Prostate gland (tissue), 2 donors: ENCODE measurements at regions not wholly inside any gene's neighbourhood (a gene's known extent, or its start where the extent isn't known, plus 50 kb on each side); places are given as distances from the start of the nearest gene placed in this dataset.

Experiments
- DNase-seq: peaks from one replicate; pipeline ENCODE4 v3.0.0-alpha.2; 2019; ENCODE audit warnings: low spot score
- H3K27ac ChIP-seq, 2 donors: fragments of 200-600 bp; sonication (generic); 2 replicates each; pipeline ENCODE4 v1.5.1; 2017 to 2019
- H3K27me3 ChIP-seq: fragments of 200-600 bp; sonication (generic); replicated peaks from 2 replicates; pipeline ENCODE4 v1.5.1; 2019; ENCODE audit not compliant: insufficient read depth
- H3K36me3 ChIP-seq, 2 donors: fragments of 200-600 bp; sonication (generic); 1 replicate in 1 of 2; 2 replicates in 1 of 2; pipeline versions ENCODE4 v1.5.1 to v1.8.1; 2017 to 2019
- H3K4me1 ChIP-seq: fragments of 200-600 bp; sonication (generic); replicated peaks from 2 replicates; pipeline ENCODE4 v1.5.1; 2019
- H3K4me3 ChIP-seq, 2 donors: fragments of 200-600 bp; sonication (generic); 2 replicates each; pipeline ENCODE4 v1.5.1; 2017 to 2019
- H3K9me3 ChIP-seq: fragments of 200-600 bp; sonication (generic); 2 replicates; pipeline ENCODE4 v1.5.1; 2017
- CTCF ChIP-seq, 4 experiments: fragments of 200-600 bp in 2 of 4; fragments of 450-650 bp in 2 of 4; sonication (generic) in 2 of 4; IDR thresholded peaks; 1 replicate in 3 of 4; 2 replicates in 1 of 4; pipeline ENCODE4 v1.5.1; 2016 to 2019; ENCODE audit warnings: antibody characterized with exemption in 4 of 4, mild to moderate bottlenecking in 2 of 4, moderate library complexity in 2 of 4
- POLR2A ChIP-seq: fragments of 450-650 bp; IDR thresholded peaks from one replicate; pipeline ENCODE4 v1.6.1; 2016; ENCODE audit warnings: antibody characterized with exemption, mild to moderate bottlenecking
- POLR2AphosphoS5 ChIP-seq: sonication (generic); formaldehyde crosslinking; IDR thresholded peaks from one replicate; pipeline ENCODE4 v1.6.1; 2017; ENCODE audit warnings: antibody characterized with exemption
- WGBS: methylation state at CpG from one replicate; pipeline ENCODE4 v1.1.5; 2018; 5-methylcytosine and 5-hydroxymethylcytosine counted together
- intact Hi-C: fragments of 100-400 bp; cut with DNase I; formaldehyde crosslinking; loops from one replicate; pipeline ENCODE4 v1.14.2; 2022

GRCh38 chr13:97107815-97108529 lies 113.7 kb upstream of the OXGR1 start:
- no peak for DNase-seq
- Histone ChIP-seq H3K4me1 (no peaks in the 10 kb centered on the region), H3K27me3 (no peaks in the 10 kb centered on the region), H3K36me3 (no peaks in the 10 kb centered on the region), H3K9me3 (no peaks in the 10 kb centered on the region), H3K27ac (no peak overlapping the region), H3K4me3 (no peak overlapping the region)
- no peak for TF ChIP-seq POLR2AphosphoS5
- no peak for TF ChIP-seq CTCF (IDR thresholded peaks at IDR 0.05)
- no peak for TF ChIP-seq POLR2A
- intact Hi-C loops, result loop anchor here (2.0 kb wide), 1 partner anchor 105 kb away; no protein-coding TSS in a partner anchor
- 77% methylated on average over 12 of the region's 12 CpGs for WGBS

GRCh38 chr13:97108530-97108900 lies 113.6 kb upstream of the MBNL2 start:
- WGBS, result 71% methylated on average over 3 of the region's 3 CpGs
- H3K27me3 ChIP-seq, result no peaks in the 10 kb centered on the region
- H3K4me3 ChIP-seq, result no peak overlapping the region
- H3K4me1 ChIP-seq, result no peaks in the 10 kb centered on the region
- TF ChIP-seq CTCF (IDR thresholded peaks at IDR 0.05) (no peak), POLR2AphosphoS5 (no peak), POLR2A (no peak)
- no peaks in the 10 kb centered on the region for H3K9me3 ChIP-seq
- intact Hi-C loops, result loop anchor here (2.0 kb wide), 1 partner anchor 104 kb away; no protein-coding TSS in a partner anchor
- H3K36me3 ChIP-seq, result no peaks in the 10 kb centered on the region
- no peak for DNase-seq
- no peak overlapping the region for H3K27ac ChIP-seq

- Histone ChIP-seq H3K4me3 (no peak overlapping the region), H3K27ac (no peak overlapping the region), H3K9me3 (no peaks in the 10 kb centered on the region), H3K27me3 (no peaks in the 10 kb centered on the region), H3K4me1 (no peaks in the 10 kb centered on the region), H3K36me3 (no peaks in the 10 kb centered on the region)
- TF ChIP-seq POLR2AphosphoS5, result no peak
- no peak for TF ChIP-seq CTCF (IDR thresholded peaks at IDR 0.05)
- no peak for TF ChIP-seq POLR2A
- no peak for DNase-seq
- intact Hi-C loops, result loop anchor here (2.0 kb wide), 1 partner anchor 104 kb away; no protein-coding TSS in a partner anchor
- WGBS, result 62% methylated on average over 7 of the region's 7 CpGs
Observed at GRCh38 chr13:97109256-97109655, 112.9 kb upstream of the MBNL2 start.

- intact Hi-C loops, result loop anchor here (2.0 to 10.0 kb wide), 5 partner anchors 103 to 1465 kb away; partner anchors contain the start of genes RAP2A and STK24
- Histone ChIP-seq H3K27me3 (no peaks in the 10 kb centered on the region), H3K4me3 (no peak overlapping the region), H3K4me1 (no peaks in the 10 kb centered on the region), H3K27ac (no peak overlapping the region), H3K9me3 (no peaks in the 10 kb centered on the region), H3K36me3 (no peaks in the 10 kb centered on the region)
- peak; percentile 82 for DNase-seq
- 15% methylated on average over 34 of the region's 34 CpGs for WGBS
- TF ChIP-seq POLR2AphosphoS5 (peak; percentile 64), CTCF (IDR thresholded peaks at IDR 0.05) (peak; percentile 83 to 98 (median 97)), POLR2A (no peak)
Observed at GRCh38 chr13:97109841-97110492, 112.2 kb upstream of the MBNL2 start.
